Large intestine (tissue), 3 donors: ENCODE measurements at regions not wholly inside any gene's neighbourhood (a gene's known extent, or its start where the extent isn't known, plus 50 kb on each side); places are given as distances from the start of the nearest gene placed in this dataset.

Source experiments
- DNase-seq, 2 donors: peaks; one replicate each; pipeline versions ENCODE4 v3.0.0 to v3.0.0-alpha.2; 2013
- H3K27ac ChIP-seq: one replicate; pipeline ENCODE4 v1.5.1; 2013; ENCODE audit warnings: low read length
- H3K27me3 ChIP-seq: 2 replicates; pipeline ENCODE4 v1.6.1; 2013; ENCODE audit warnings: low read length; ENCODE audit not compliant: control insufficient read depth, insufficient read depth
- H3K36me3 ChIP-seq: 2 replicates; pipeline ENCODE4 v1.6.1; 2013; ENCODE audit warnings: low read length; ENCODE audit not compliant: control insufficient read depth, insufficient read depth
- H3K4me1 ChIP-seq: one replicate; pipeline ENCODE4 v1.6.1; 2013; ENCODE audit warnings: low read length; ENCODE audit not compliant: control insufficient read depth, insufficient read depth
- H3K4me3 ChIP-seq: one replicate; pipeline ENCODE4 v1.5.1; 2013; ENCODE audit warnings: low read length
- H3K9me3 ChIP-seq: one replicate; pipeline ENCODE4 v1.6.1; 2013; ENCODE audit warnings: mild to moderate bottlenecking, low read depth, low read length, moderate library complexity; ENCODE audit not compliant: control insufficient read depth
- WGBS: methylation state at CpG from one replicate; pipeline ENCODE4 v1.1.5; 2013; ENCODE audit warnings: low lambda C conversion rate; ENCODE audit not compliant: insufficient coverage; 5-methylcytosine and 5-hydroxymethylcytosine counted together

DNA sequence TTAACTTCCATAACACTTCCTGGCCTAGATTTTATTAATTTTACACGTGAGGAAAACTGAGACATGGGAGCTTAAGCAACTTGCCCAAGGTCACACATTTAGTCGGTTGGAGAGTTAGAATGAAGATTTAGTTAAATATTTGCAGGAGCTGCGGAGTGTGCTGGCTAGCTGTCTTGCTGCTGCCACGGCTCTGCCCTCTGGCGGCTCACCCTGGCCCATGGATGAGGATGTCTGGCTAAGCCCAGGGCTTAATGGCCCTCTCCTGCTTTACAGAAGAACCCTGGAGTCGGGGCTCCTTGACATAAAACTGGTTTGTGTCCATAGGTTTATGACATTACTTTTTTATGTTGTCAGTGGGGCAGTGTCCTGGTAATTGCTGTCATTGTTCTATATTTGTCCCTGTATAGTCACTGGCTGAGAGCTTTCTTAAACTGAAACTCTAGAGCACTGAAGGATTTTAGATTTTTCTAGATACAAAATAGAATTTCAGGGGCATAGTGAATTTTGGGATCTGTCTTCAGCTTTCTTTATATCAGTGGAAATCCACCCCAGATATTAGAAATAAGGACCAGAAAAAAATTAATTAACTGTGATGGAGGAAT, 88.9 kb upstream of the WLS start:
- Histone ChIP-seq H3K27ac (no peak overlapping the region), H3K27me3 (no peaks in the 10 kb centered on the region), H3K36me3 (no peaks in the 10 kb centered on the region), H3K4me3 (no peak overlapping the region), H3K4me1 (no peaks in the 10 kb centered on the region), H3K9me3 (no peaks in the 10 kb centered on the region)
- peak; percentile 66 to 70 for DNase-seq
- no CpG with 5 or more reads among the region's 6 CpGs for WGBS

DNA sequence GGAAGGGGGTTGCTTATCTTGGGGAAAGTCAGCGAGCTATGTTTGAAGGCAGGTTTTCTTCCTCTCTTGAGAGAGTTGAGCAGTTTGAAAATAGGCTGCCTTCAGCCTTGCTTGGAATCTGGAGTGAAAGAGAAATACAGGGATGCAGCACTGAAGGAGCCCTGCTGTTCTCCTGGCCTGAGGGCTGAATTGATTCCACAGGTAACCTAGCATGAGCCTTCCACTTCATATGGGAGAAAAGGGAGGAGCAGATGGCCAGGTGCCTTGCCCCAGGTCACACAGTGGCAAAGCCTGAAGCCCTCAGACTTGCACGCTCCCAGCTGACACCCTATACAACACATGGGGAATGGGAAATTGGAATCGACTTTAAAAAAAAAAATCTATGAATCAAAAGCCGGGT, 88.0 kb upstream of the WLS start:
- no CpG with 5 or more reads among the region's 4 CpGs for WGBS
- DNase-seq, result no peak
- Histone ChIP-seq H3K27me3 (no peaks in the 10 kb centered on the region), H3K27ac (no peak overlapping the region), H3K36me3 (no peaks in the 10 kb centered on the region), H3K4me1 (no peaks in the 10 kb centered on the region), H3K4me3 (no peak overlapping the region), H3K9me3 (no peaks in the 10 kb centered on the region)

DNA sequence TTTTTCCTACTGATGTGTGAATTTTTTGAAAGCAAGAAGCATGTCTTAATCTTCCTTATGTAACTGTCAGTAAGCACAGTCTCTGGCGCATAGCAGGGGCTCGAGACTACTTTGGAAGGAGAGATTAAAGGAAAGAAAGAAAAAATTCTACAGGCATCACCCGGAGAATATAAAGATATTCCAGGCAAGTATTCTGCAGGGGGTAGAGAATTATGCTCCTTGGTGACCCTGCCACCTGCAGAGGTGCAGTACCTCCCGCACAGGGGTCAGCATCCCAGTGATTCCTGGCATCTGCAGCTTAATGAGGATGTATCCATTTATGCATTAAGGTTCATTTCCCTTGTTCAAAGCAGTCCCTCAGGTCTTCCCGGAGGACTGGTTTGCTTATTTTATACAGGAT, 87.6 kb upstream of the WLS start:
- no peaks in the 10 kb centered on the region for H3K27me3 ChIP-seq
- H3K27ac ChIP-seq, result no peak overlapping the region
- no peaks in the 10 kb centered on the region for H3K36me3 ChIP-seq
- no peaks in the 10 kb centered on the region for H3K9me3 ChIP-seq
- no peaks in the 10 kb centered on the region for H3K4me1 ChIP-seq
- no CpG with 5 or more reads among the region's 5 CpGs for WGBS
- no peak for DNase-seq
- H3K4me3 ChIP-seq, result no peak overlapping the region

DNA sequence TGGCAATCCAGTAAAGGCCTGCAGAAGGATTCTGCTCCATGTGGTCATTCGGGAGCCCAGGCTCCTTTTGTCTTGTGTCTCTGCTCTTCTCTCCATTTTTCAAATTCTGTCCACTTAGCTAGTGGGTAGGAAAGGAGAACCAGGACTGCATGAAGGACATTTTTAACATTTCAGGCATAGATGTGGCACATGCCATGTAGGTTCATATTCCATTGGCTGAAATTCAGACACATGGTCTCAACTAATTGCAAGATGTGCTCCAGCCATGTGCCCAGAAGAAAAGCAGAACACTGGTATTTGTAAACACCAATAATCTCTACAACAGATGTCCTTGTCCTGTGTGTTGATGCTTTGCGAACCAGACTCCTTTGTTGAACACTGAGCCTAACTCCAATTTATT, 85.2 kb upstream of the WLS start:
- no peaks in the 10 kb centered on the region for H3K4me1 ChIP-seq
- no peak overlapping the region for H3K27ac ChIP-seq
- no peaks in the 10 kb centered on the region for H3K27me3 ChIP-seq
- WGBS, result 88% methylated on average over 1 of the region's 2 CpGs
- no peaks in the 10 kb centered on the region for H3K9me3 ChIP-seq
- no peaks in the 10 kb centered on the region for H3K36me3 ChIP-seq
- H3K4me3 ChIP-seq, result no peak overlapping the region
- DNase-seq, result no peak

DNA sequence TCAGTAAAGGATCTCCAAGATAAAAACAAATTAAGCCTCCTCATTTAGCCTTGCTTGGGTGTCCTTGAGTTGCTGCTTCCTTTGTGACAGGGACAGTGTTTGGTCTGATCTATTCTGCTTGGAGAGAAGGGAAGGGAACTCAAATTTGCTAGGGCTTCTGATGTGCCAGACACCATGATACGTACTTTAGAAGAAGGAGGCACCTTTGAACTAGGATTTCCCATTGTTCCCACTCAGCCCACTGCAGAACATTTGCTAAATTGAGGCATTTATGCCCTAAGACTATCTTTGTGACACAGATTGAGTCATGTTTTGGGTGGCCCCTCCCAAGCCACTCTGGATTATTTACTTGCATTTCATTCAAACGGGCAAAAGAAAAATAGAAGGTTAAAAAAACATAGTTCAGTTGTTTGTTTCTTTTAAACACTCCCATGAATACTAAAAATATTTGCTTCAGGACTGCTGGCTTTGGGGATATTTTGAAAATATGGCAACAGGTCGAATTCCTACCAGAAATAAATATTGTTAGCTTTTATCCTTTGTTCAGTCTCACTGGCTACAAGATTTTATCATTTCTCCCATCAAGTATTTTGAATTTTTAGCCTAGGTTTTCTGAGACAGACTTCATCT, 81.9 kb upstream of the WLS start:
- Histone ChIP-seq H3K36me3 (no peaks in the 10 kb centered on the region), H3K27me3 (no peaks in the 10 kb centered on the region), H3K4me3 (no peak overlapping the region), H3K27ac (no peak overlapping the region), H3K4me1 (no peaks in the 10 kb centered on the region), H3K9me3 (no peaks in the 10 kb centered on the region)
- WGBS, result no CpG with 5 or more reads among the region's 3 CpGs
- DNase-seq, result no peak

DNA sequence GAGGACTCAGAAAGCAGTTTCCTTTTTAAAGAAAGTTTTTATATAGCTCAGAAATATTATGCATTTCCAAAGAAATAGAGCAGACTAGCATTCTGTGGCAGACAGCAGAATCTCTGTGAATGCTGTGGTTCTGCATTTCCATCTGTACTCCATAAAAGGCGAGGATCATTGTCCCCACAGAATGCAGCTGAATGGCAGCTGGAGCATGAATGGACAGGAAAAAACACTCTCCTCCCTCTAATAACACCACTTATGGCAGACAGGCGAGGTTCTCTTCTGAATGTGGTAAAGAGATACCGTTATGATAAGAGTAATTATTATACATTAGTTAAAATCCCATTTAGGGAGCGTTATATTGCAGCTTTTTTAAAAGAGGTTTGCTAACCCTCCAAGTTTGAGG, 81.4 kb upstream of the WLS start:
- H3K27ac ChIP-seq, result no peak overlapping the region
- H3K27me3 ChIP-seq, result no peaks in the 10 kb centered on the region
- H3K36me3 ChIP-seq, result no peaks in the 10 kb centered on the region
- no peaks in the 10 kb centered on the region for H3K9me3 ChIP-seq
- DNase-seq, result no peak
- H3K4me3 ChIP-seq, result no peak overlapping the region
- H3K4me1 ChIP-seq, result no peaks in the 10 kb centered on the region
- WGBS, result no CpG with 5 or more reads among the region's 4 CpGs

DNA sequence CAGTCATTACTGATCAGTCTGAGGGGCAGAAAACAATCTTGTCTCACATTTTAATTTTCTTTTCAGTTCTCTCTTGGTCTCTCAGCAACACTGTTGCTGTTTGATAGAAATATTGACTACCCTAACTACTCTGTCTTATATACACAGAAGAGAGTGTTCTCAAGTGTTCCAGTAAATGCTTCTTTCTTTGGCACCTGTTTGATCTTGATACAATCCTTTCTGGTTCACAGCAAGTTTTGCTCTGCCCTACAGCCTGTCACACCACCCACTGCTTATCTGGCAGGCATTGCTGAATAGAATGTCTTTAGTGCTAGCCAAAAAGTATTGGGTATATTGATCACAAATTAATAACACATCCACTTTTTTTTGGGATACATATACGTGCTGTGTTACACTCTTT, 75.7 kb upstream of the WLS start:
- H3K27ac ChIP-seq, result no peak overlapping the region
- H3K27me3 ChIP-seq, result peaks cover 2% of the 10 kb centered on the region
- H3K4me3 ChIP-seq, result no peak overlapping the region
- no peak for DNase-seq
- no peaks in the 10 kb centered on the region for H3K36me3 ChIP-seq
- no peaks in the 10 kb centered on the region for H3K9me3 ChIP-seq
- no peaks in the 10 kb centered on the region for H3K4me1 ChIP-seq
- WGBS, result 100% methylated on average over 1 of the region's 1 CpG

DNA sequence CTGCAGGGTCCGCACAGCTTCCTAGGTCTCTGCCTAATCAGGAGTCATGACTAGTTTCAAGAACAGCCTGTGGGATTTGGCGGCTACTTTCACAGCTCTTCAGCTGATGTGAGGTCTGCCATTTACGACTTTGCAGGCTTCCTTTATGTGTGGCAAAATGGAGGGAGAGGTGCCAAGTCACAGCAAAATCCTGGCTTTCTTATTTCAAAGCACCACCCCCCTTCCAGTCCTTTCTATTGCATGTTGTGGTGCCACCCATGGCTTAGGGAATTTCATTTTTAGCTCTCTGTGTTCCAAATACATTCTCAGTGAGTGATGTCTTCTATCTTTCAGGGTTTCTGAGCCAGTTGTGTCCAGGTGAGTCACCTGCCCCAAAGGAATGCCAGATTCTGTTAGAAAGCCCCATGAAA, 75.1 kb upstream of the WLS start:
- H3K9me3 ChIP-seq, result no peaks in the 10 kb centered on the region
- no peaks in the 10 kb centered on the region for H3K4me1 ChIP-seq
- H3K36me3 ChIP-seq, result no peaks in the 10 kb centered on the region
- peaks cover 2% of the 10 kb centered on the region for H3K27me3 ChIP-seq
- no peak overlapping the region for H3K27ac ChIP-seq
- no peak for DNase-seq
- no peak overlapping the region for H3K4me3 ChIP-seq
- no CpG with 5 or more reads among the region's 3 CpGs for WGBS

DNA sequence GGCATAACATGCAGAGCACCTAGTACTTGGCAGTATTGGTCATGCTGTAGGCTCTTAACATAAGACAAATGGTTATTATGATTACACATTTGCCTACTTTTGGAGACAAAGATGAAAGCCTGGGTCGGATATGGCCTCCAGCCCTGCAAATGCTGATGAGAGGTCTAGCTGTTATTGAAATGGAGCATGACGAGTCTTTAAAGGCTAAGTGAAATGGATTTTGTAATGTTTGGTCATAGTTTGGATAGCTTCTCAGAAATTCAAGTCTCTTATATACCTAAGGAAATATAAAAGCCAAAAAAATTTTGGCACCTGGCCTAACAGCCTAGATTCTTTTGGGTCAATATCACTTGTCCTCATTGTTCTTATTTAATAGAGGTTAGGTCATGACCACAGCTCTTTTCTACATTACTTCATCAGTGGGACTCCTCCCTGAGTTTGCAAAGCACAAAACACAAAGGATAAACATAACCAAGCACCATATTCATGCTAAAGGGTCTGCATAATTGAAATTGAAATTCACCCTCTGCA, 69.2 kb upstream of the WLS start:
- Histone ChIP-seq H3K27ac (no peak overlapping the region), H3K4me3 (no peak overlapping the region), H3K27me3 (peaks cover 2% of the 10 kb centered on the region), H3K36me3 (no peaks in the 10 kb centered on the region), H3K4me1 (no peaks in the 10 kb centered on the region), H3K9me3 (no peaks in the 10 kb centered on the region)
- DNase-seq, result no peak
- no CpG with 5 or more reads among the region's 2 CpGs for WGBS

DNA sequence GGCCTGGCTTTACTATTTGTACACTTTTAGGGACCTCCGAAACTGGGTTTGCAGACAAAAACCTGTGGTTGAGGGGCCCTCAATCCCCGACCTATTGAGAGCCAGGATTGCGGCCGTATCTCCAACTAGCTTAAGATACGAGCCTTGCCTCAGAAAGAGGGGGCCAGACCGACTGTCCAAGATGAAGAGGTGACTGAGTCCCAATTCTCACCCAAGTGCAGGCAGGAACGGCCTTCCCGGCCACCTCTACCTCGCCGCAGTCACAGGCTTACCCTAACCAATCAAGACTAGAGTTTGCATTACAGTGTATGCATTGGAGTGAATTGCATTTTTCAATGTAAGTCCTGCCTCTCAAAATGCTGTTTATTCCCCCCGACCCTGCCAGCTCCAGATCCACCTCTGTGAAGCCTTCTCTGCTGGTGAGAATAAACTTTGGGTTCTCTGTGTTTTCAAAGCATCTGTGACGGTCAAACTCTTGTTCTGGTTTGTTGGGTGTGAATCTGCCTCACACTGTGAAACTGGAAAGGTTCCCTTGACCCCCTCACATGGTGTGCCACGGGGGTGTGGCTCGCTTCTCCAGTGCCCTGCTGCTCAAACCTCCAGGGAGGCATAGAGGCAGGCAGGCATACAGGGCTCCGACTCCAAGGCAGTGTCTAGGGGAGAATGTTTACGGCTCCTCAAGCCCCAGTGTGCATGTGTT, 62.2 kb upstream of the WLS start:
- H3K4me1 ChIP-seq, result no peaks in the 10 kb centered on the region
- WGBS, result no CpG with 5 or more reads among the region's 16 CpGs
- no peaks in the 10 kb centered on the region for H3K9me3 ChIP-seq
- H3K27me3 ChIP-seq, result no peaks in the 10 kb centered on the region
- no peak overlapping the region for H3K27ac ChIP-seq
- no peaks in the 10 kb centered on the region for H3K36me3 ChIP-seq
- DNase-seq, result no peak
- H3K4me3 ChIP-seq, result no peak overlapping the region
